Progenitor cell of endocrine pancreas (in vitro differentiated cells): ENCODE measurements at regions not wholly inside any gene's neighbourhood (a gene's known extent, or its start where the extent isn't known, plus 50 kb on each side); places are given as distances from the start of the nearest gene placed in this dataset.
"Not testable (repeated sequence)": the region's sequence is repeated elsewhere in the genome, so short reads cannot be mapped to it uniquely, and the experiment has no call there.

Experiments used
- DNase-seq: peaks from one replicate; pipeline ENCODE4 v3.0.0; 2021; ENCODE audit warnings: low spot score; ENCODE audit not compliant: unreplicated experiment
- H3K27ac Mint-ChIP-seq: 2 replicates; pipeline ENCODE4 v1.8.0; 2021; ENCODE audit warnings: mild to moderate bottlenecking, moderate library complexity, mixed read lengths
- H3K27me3 Mint-ChIP-seq: 2 replicates; pipeline ENCODE4 v1.8.0; 2021; ENCODE audit warnings: mixed read lengths
- H3K36me3 Mint-ChIP-seq: 2 replicates; pipeline ENCODE4 v1.8.0; 2022; ENCODE audit warnings: mixed read lengths; ENCODE audit not compliant: insufficient read depth
- H3K4me1 Mint-ChIP-seq: 2 replicates; pipeline ENCODE4 v1.8.0; 2021; ENCODE audit warnings: low read depth, mixed read lengths
- H3K4me3 Mint-ChIP-seq: 2 replicates; pipeline ENCODE4 v1.8.0; 2021; ENCODE audit warnings: low read depth, mild to moderate bottlenecking, moderate library complexity, mixed read lengths
- H3K9me3 Mint-ChIP-seq: 2 replicates; pipeline ENCODE4 v1.8.0; 2021; ENCODE audit warnings: low read depth, mixed read lengths
- TF ChIP-seq, protein P1 (sequence below): fragments of 200-600 bp; sonication (generic); IDR thresholded peaks from one replicate; pipeline ENCODE4 v1.5.0; 2021; ENCODE audit warnings: antibody characterized with exemption, mild to moderate bottlenecking; ENCODE audit not compliant: unreplicated experiment

DNA sequence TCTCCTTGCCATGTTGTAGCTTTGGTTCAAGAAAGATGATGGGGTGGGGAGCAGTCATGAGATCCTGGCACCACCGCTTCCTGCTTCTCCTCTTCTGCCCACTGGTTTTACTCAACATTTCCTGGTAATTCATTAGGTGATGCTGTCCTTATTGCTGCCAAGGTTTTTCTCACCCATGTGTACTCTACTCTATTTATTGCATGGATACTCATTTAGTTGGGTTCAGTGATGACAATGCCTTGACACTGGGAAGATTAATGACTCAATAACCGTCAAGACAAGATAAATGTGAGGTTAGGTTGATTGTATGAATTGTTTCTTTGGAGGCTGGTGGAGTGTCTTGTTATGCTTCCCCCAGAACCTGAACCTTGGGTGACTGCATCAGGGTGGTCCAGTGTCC lies 484.2 kb downstream of the SIPA1L2 start:
- H3K4me1 Mint-ChIP-seq: peaks cover 7% of the 10 kb centered on the region
- no peaks in the 10 kb centered on the region for H3K36me3 Mint-ChIP-seq
- H3K27me3 Mint-ChIP-seq: peaks cover 8% of the 10 kb centered on the region
- H3K4me3 Mint-ChIP-seq: no peak overlapping the region
- TF ChIP-seq, protein P1, sequence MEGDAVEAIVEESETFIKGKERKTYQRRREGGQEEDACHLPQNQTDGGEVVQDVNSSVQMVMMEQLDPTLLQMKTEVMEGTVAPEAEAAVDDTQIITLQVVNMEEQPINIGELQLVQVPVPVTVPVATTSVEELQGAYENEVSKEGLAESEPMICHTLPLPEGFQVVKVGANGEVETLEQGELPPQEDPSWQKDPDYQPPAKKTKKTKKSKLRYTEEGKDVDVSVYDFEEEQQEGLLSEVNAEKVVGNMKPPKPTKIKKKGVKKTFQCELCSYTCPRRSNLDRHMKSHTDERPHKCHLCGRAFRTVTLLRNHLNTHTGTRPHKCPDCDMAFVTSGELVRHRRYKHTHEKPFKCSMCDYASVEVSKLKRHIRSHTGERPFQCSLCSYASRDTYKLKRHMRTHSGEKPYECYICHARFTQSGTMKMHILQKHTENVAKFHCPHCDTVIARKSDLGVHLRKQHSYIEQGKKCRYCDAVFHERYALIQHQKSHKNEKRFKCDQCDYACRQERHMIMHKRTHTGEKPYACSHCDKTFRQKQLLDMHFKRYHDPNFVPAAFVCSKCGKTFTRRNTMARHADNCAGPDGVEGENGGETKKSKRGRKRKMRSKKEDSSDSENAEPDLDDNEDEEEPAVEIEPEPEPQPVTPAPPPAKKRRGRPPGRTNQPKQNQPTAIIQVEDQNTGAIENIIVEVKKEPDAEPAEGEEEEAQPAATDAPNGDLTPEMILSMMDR: no peak
- H3K27ac Mint-ChIP-seq: no peak overlapping the region
- no peak for DNase-seq
- no peaks in the 10 kb centered on the region for H3K9me3 Mint-ChIP-seq

DNA sequence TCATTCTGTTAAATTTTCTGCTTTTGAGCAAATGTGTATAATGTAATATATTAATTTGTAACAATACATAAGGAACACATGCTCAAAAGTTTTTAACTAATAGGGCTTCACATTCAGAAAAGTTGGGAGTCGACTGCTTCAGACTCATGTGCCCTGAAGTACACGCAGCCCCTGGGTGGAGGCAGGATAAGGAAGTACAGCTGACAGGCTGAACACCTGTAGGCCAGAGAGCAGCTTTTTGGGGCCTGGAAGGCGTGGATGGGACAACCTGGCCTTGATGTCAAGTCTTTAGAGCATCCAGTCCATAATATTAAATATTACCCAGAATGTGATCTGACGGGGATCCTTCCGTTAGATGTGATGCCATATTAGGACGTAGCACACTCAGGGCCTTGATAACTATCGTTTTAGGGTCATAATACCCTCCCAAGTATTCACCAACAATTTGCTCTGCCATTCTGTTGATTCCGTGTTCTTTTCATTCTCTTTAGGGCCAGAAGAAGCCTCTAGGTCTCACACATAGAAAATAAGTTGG lies 485.2 kb downstream of the SIPA1L2 start:
- Mint-ChIP-seq H3K4me3 (no peak overlapping the region), H3K9me3 (no peaks in the 10 kb centered on the region), H3K27ac (peak overlapping the region; percentile 43), H3K36me3 (no peaks in the 10 kb centered on the region), H3K4me1 (peaks cover 7% of the 10 kb centered on the region), H3K27me3 (peaks cover 8% of the 10 kb centered on the region)
- DNase-seq: no peak
- TF ChIP-seq, protein P1: no peak

DNA sequence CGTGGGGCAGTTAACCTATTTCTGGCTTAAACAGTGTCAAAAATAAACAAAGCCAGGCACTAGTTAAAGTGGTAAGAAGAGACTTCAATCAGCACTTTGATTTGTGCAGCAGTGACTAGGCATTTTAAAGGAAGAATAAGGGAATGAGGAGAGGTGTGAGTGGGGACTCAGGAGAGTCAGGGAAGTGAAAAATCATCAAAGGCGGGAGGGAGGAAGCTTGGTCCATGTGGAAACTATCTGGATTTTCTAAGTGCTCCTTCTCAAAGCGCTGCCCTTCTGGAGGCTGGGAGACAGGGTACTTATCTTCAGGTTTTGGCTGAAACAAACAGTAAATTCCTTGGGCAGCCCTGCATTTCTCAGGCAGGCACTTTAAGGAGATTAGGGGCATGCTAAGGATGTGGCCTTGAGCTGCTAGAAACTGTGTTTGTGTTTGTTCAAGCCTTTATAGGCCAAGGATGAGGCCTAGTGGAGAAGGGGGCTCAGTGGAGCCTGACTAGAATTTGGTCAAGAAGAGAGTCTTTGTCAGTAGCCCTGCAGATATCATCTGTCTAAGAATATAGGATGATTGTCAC lies 486.5 kb downstream of the SIPA1L2 start:
- H3K27ac Mint-ChIP-seq: peak overlapping the region; percentile 82
- H3K9me3 Mint-ChIP-seq: no peaks in the 10 kb centered on the region
- TF ChIP-seq, protein P1: no peak
- H3K36me3 Mint-ChIP-seq: no peaks in the 10 kb centered on the region
- H3K4me1 Mint-ChIP-seq: peaks cover 7% of the 10 kb centered on the region
- peaks cover 5% of the 10 kb centered on the region for H3K27me3 Mint-ChIP-seq
- no peak for DNase-seq
- no peak overlapping the region for H3K4me3 Mint-ChIP-seq

DNA sequence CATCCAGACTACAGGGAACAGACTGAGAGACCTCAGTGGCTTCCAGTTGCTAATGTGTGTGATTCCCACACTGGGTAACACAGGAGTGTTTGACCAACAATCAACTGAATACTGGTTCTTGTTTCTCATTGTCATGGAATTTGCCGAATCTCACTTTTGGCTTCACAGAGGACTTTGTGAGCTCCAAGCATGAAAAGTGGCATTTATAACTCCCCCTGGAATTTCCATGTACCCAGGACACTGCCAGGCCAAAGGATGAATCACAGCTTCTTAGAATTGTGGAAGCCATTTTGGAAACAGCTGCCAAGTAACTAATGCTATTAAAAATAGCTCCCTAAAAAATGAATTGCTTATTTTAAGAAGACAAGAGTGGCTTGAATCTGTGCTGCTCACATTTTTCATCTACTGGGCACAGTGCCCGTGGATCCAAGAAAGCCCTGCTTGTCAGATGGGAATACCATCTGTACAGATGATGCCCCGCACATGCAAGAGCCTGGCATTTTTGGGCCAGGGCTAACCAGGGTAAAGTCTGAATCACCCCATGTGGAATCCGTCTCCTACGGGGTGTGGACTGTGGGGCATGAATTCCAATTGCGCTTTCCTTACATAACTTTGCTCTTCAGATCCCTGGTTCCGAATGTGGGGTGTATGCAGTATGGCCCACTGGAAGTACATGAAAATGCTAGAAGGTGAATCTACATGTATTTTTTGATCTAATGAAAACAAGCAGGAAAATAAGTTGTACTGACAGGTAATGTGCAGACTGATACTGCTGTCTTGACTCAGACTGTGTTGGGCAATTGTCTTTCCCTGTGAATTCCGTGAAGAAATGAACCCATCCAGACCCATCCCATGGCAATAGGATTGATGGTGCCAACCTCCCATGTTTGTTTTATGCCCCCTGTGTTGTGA lies 487.3 kb downstream of the SIPA1L2 start:
- H3K27ac Mint-ChIP-seq: no peak overlapping the region
- H3K9me3 Mint-ChIP-seq: no peaks in the 10 kb centered on the region
- peaks cover 5% of the 10 kb centered on the region for H3K27me3 Mint-ChIP-seq
- H3K4me1 Mint-ChIP-seq: peaks cover 7% of the 10 kb centered on the region
- DNase-seq: no peak
- no peak overlapping the region for H3K4me3 Mint-ChIP-seq
- H3K36me3 Mint-ChIP-seq: no peaks in the 10 kb centered on the region
- TF ChIP-seq, protein P1: no peak

DNA sequence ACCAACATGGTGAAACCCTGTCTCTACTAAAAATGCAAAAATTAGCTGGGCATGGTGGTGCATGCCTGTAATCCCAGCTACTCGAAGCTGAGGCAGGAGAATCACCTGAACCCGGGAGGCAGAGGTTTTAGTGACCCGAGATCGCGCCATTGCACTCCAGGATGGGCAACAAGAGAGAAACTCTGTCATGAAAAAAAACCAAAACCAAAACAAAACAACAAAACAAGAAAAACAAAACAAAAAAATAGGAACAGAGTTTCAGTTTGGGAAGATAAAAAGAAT lies 488.8 kb downstream of the SIPA1L2 start:
- DNase-seq, H3K27me3 Mint-ChIP-seq, H3K4me1 Mint-ChIP-seq, H3K27ac Mint-ChIP-seq, H3K9me3 Mint-ChIP-seq, H3K36me3 Mint-ChIP-seq, H3K4me3 Mint-ChIP-seq: not testable (repeated sequence)
